Neural progenitor cell (in vitro differentiated cells): ENCODE measurements at regions not wholly inside any gene's neighbourhood (a gene's known extent, or its start where the extent isn't known, plus 50 kb on each side); places are given as distances from the start of the nearest gene placed in this dataset.

Experiments
- DNase-seq: peaks from one replicate; pipeline ENCODE4 v3.0.0-alpha.2; 2016; ENCODE audit warnings: low spot score
- H2AFZ ChIP-seq: fragments of 200-600 bp; sonication (generic); replicated peaks from 2 replicates; pipeline ENCODE4 v1.6.1; 2016; ENCODE audit warnings: antibody characterized with exemption
- H3F3A ChIP-seq: fragments of 200-600 bp; sonication (generic); 2 replicates; pipeline ENCODE4 v1.6.1; 2016; ENCODE audit warnings: antibody characterized with exemption, low read depth
- H3K27ac ChIP-seq: fragments of 200-600 bp; sonication (generic); 2 replicates; pipeline ENCODE4 v1.5.1; 2016; ENCODE audit warnings: mild to moderate bottlenecking
- H3K27me3 ChIP-seq: fragments of 200-600 bp; sonication (generic); 2 replicates; pipeline ENCODE4 v1.6.1; 2016; ENCODE audit warnings: mild to moderate bottlenecking, moderate library complexity
- H3K36me3 ChIP-seq: fragments of 200-600 bp; sonication (generic); 2 replicates; pipeline ENCODE4 v1.5.1; 2016
- H3K4me1 ChIP-seq: fragments of 200-600 bp; sonication (generic); 2 replicates; pipeline ENCODE4 v1.6.1; 2016; ENCODE audit warnings: mixed run types
- H3K4me2 ChIP-seq: fragments of 200-600 bp; sonication (generic); 2 replicates; pipeline ENCODE4 v1.6.1; 2016
- H3K4me3 ChIP-seq: fragments of 200-600 bp; sonication (generic); 2 replicates; pipeline ENCODE4 v1.5.1; 2016
- H3K79me2 ChIP-seq: fragments of 200-600 bp; sonication (generic); 2 replicates; pipeline ENCODE4 v1.6.1; 2016; ENCODE audit warnings: low read depth
- H3K9ac ChIP-seq: fragments of 200-600 bp; sonication (generic); 2 replicates; pipeline ENCODE4 v1.6.1; 2016
- H3K9me3 ChIP-seq: fragments of 200-600 bp; sonication (generic); 2 replicates; pipeline ENCODE4 v1.5.1; 2016; ENCODE audit warnings: low read depth
- H4K20me1 ChIP-seq: fragments of 200-600 bp; sonication (generic); 2 replicates; pipeline ENCODE4 v1.6.1; 2016; ENCODE audit warnings: low read depth
- H3K27ac Mint-ChIP-seq: 3 replicates; pipeline ENCODE4 v1.8.0; 2021; ENCODE audit warnings: mixed read lengths
- H3K27me3 Mint-ChIP-seq: 2 replicates; pipeline ENCODE4 v1.8.0; 2022; ENCODE audit warnings: low read depth, mild to moderate bottlenecking, inconsistent platforms, moderate library complexity, mixed read lengths; ENCODE audit not compliant: insufficient read depth
- H3K36me3 Mint-ChIP-seq: 3 replicates; pipeline ENCODE4 v1.8.0; 2021; ENCODE audit warnings: mixed read lengths
- H3K4me1 Mint-ChIP-seq: 3 replicates; pipeline ENCODE4 v1.8.0; 2021; ENCODE audit warnings: mixed read lengths
- H3K4me3 Mint-ChIP-seq: 3 replicates; pipeline ENCODE4 v1.8.0; 2021; ENCODE audit warnings: mild to moderate bottlenecking, moderate library complexity, mixed read lengths
- H3K9me3 Mint-ChIP-seq: 3 replicates; pipeline ENCODE4 v1.8.0; 2020; ENCODE audit warnings: mixed read lengths
- CTCF ChIP-seq: fragments of 200-600 bp; sonication (generic); IDR thresholded peaks from 2 replicates; pipeline ENCODE4 v1.5.1; 2017; ENCODE audit warnings: antibody characterized with exemption, mild to moderate bottlenecking
- EZH2 ChIP-seq: fragments of 200-600 bp; sonication (generic); IDR thresholded peaks from 2 replicates; pipeline ENCODE4 v1.6.1; 2017; ENCODE audit warnings: antibody characterized with exemption, mild to moderate bottlenecking, moderate library complexity
- EZH2phosphoT487 ChIP-seq: fragments of 200-600 bp; sonication (generic); IDR thresholded peaks from 2 replicates; pipeline ENCODE4 v1.6.1; 2017; ENCODE audit warnings: antibody characterized with exemption

- Mint-ChIP-seq H3K4me3 (no peak overlapping the region), H3K4me1 (no peaks in the 10 kb centered on the region), H3K36me3 (no peaks in the 10 kb centered on the region), H3K27ac (no peak overlapping the region), H3K9me3 (peaks cover 5% of the 10 kb centered on the region), H3K27me3 (no peaks in the 10 kb centered on the region)
- TF ChIP-seq EZH2phosphoT487, result no peak
- no peak for TF ChIP-seq EZH2
- no peak for TF ChIP-seq CTCF
- Histone ChIP-seq H3K27ac (no peak overlapping the region), H3K36me3 (no peaks in the 10 kb centered on the region), H3K4me3 (no peak overlapping the region), H3K4me1 (no peaks in the 10 kb centered on the region), H3K27me3 (no peaks in the 10 kb centered on the region), H3K9me3 (no peaks in the 10 kb centered on the region), H2AFZ (no peak overlapping the region), H3F3A (no peaks in the 10 kb centered on the region), H4K20me1 (no peaks in the 10 kb centered on the region), H3K79me2 (no peaks in the 10 kb centered on the region), H3K4me2 (no peak overlapping the region), H3K9ac (no peak overlapping the region)
- DNase-seq, result no peak
These were observed 404.0 kb upstream of the KAZN start for GRCh38 chr1:14194511-14194910.

GRCh38 chr1:14205066-14205465, 393.4 kb upstream of the KAZN start:
- H3F3A ChIP-seq, result no peaks in the 10 kb centered on the region

GRCh38 chr1:14215151-14215550, 383.3 kb upstream of the KAZN start:
- no peak overlapping the region for H3K27ac Mint-ChIP-seq
- TF ChIP-seq EZH2 (no peak), EZH2phosphoT487 (no peak), CTCF (no peak)

More at GRCh38 chr1:14205066-14205465, 393.4 kb upstream of the KAZN start:
- H3K27ac ChIP-seq, result no peak overlapping the region
- no peaks in the 10 kb centered on the region for H3K27me3 ChIP-seq
- no peaks in the 10 kb centered on the region for H3K27me3 Mint-ChIP-seq
- no peaks in the 10 kb centered on the region for H3K4me1 ChIP-seq
- no peak overlapping the region for H3K9ac ChIP-seq
- H3K4me3 ChIP-seq, result no peak overlapping the region
- no peak for DNase-seq
- no peak overlapping the region for H3K4me2 ChIP-seq
- H4K20me1 ChIP-seq, result no peaks in the 10 kb centered on the region
- TF ChIP-seq CTCF (no peak), EZH2 (no peak), EZH2phosphoT487 (no peak)
- peaks cover 2% of the 10 kb centered on the region for H3K9me3 Mint-ChIP-seq
- H3K79me2 ChIP-seq, result no peaks in the 10 kb centered on the region
- H3K4me1 Mint-ChIP-seq, result peaks cover 7% of the 10 kb centered on the region
- no peaks in the 10 kb centered on the region for H3K9me3 ChIP-seq
- H3K27ac Mint-ChIP-seq, result no peak overlapping the region
- H3K4me3 Mint-ChIP-seq, result no peak overlapping the region
- H3K36me3 Mint-ChIP-seq, result no peaks in the 10 kb centered on the region
- no peaks in the 10 kb centered on the region for H3K36me3 ChIP-seq
- H2AFZ ChIP-seq, result no peak overlapping the region

More at GRCh38 chr1:14215151-14215550, 383.3 kb upstream of the KAZN start:
- no peaks in the 10 kb centered on the region for H3K79me2 ChIP-seq
- no peak overlapping the region for H3K4me2 ChIP-seq
- H3K9ac ChIP-seq, result no peak overlapping the region
- H3K27me3 Mint-ChIP-seq, result peaks cover 6% of the 10 kb centered on the region
- H3K36me3 Mint-ChIP-seq, result peaks cover 1% of the 10 kb centered on the region
- peaks cover 15% of the 10 kb centered on the region for H3K9me3 Mint-ChIP-seq
- H3F3A ChIP-seq, result no peaks in the 10 kb centered on the region
- H3K27me3 ChIP-seq, result no peaks in the 10 kb centered on the region
- no peaks in the 10 kb centered on the region for H3K9me3 ChIP-seq
- no peak overlapping the region for H3K27ac ChIP-seq
- H3K4me1 Mint-ChIP-seq, result no peaks in the 10 kb centered on the region
- H3K4me3 Mint-ChIP-seq, result no peak overlapping the region
- no peak overlapping the region for H3K4me3 ChIP-seq
- no peaks in the 10 kb centered on the region for H4K20me1 ChIP-seq
- no peaks in the 10 kb centered on the region for H3K4me1 ChIP-seq
- H2AFZ ChIP-seq, result no peak overlapping the region
- DNase-seq, result no peak
- H3K36me3 ChIP-seq, result peaks cover 3% of the 10 kb centered on the region
